ENCODE measurements at regions not wholly inside any gene's neighbourhood (a gene's known extent, or its start where the extent isn't known, plus 50 kb on each side); places are given as distances from the start of the nearest gene placed in this dataset.

GRCh38 chr5:8320244-8320643 is 451.3 kb downstream of the MTRR start:
- no peak for DNase-seq (ENCODE audit: low spot score in 2 of 2)
- intact Hi-C loops (cut with DNase I; ENCODE audit: low total_unique reads) = no loop called here
- no peak overlapping the region for H3K4me3 ChIP-seq (ENCODE audit: low read depth, poor library complexity, severe bottlenecking)
- no peak for TF ChIP-seq CTCF (IDR thresholded peaks at IDR 0.05)
- no peak for TF ChIP-seq POLR2A (IDR thresholded peaks at IDR 0.05)

GRCh38 chr5:8321272-8321671 is 452.3 kb downstream of the MTRR start:
- no peak for DNase-seq (ENCODE audit: low spot score in 2 of 2)
- no peak for TF ChIP-seq POLR2A (IDR thresholded peaks at IDR 0.05)
- no peak for TF ChIP-seq CTCF (IDR thresholded peaks at IDR 0.05)
- H3K4me3 ChIP-seq (ENCODE audit: low read depth, poor library complexity, severe bottlenecking) = no peak overlapping the region
- intact Hi-C loops (cut with DNase I; ENCODE audit: low total_unique reads) = no loop called here
- 67 to 68% methylated on average over 1 of the region's 1 CpG for WGBS, 2 donors

GRCh38 chr5:8322484-8322883 is 453.5 kb downstream of the MTRR start:
- H3K4me3 ChIP-seq (ENCODE audit: low read depth, poor library complexity, severe bottlenecking) = no peak overlapping the region
- 54 to 55% methylated on average over 2 of the region's 2 CpGs for WGBS, 2 donors
- no peak for TF ChIP-seq POLR2A (IDR thresholded peaks at IDR 0.05)
- no peak for TF ChIP-seq CTCF (IDR thresholded peaks at IDR 0.05)
- DNase-seq (ENCODE audit: low spot score in 2 of 2) = no peak
- intact Hi-C loops (cut with DNase I; ENCODE audit: low total_unique reads) = no loop called here

GRCh38 chr5:8327016-8327415 is 458.1 kb downstream of the MTRR start:
- 71 to 75% methylated on average over 4 of the region's 4 CpGs for WGBS, 2 donors
- no peak for DNase-seq (ENCODE audit: low spot score in 2 of 2)
- intact Hi-C loops (cut with DNase I; ENCODE audit: low total_unique reads) = no loop called here
- TF ChIP-seq CTCF (IDR thresholded peaks at IDR 0.05) (no peak), POLR2A (IDR thresholded peaks at IDR 0.05) (no peak)
- H3K4me3 ChIP-seq (ENCODE audit: low read depth, poor library complexity, severe bottlenecking) = no peak overlapping the region

GRCh38 chr5:8329773-8330172 is 460.8 kb downstream of the MTRR start:
- 50 to 65% methylated on average over 5 of the region's 5 CpGs for WGBS, 2 donors
- TF ChIP-seq CTCF (IDR thresholded peaks at IDR 0.05) = no peak
- no peak for TF ChIP-seq POLR2A (IDR thresholded peaks at IDR 0.05)
- H3K4me3 ChIP-seq (ENCODE audit: low read depth, poor library complexity, severe bottlenecking) = no peak overlapping the region
- DNase-seq (ENCODE audit: low spot score in 2 of 2) = no peak
- intact Hi-C loops (cut with DNase I; ENCODE audit: low total_unique reads) = no loop called here

- DNase-seq (ENCODE audit: low spot score in 2 of 2) = no peak
- intact Hi-C loops (cut with DNase I; ENCODE audit: low total_unique reads) = no loop called here
These were observed 463.9 kb downstream of the MTRR start for GRCh38 chr5:8332666-8333445.

More at GRCh38 chr5:8332666-8333445, 463.9 kb downstream of the MTRR start:
- no peak overlapping the region for H3K4me3 ChIP-seq (ENCODE audit: low read depth, poor library complexity, severe bottlenecking)
- 90 to 91% methylated on average over 11 of the region's 11 CpGs for WGBS, 2 donors
- TF ChIP-seq POLR2A (IDR thresholded peaks at IDR 0.05) = no peak
- TF ChIP-seq CTCF (IDR thresholded peaks at IDR 0.05) = no peak

Measured in lower leg skin (tissue), 4 donors.